SU-DHL-6 (cell line): ENCODE measurements at regions not wholly inside any gene's neighbourhood (a gene's known extent, or its start where the extent isn't known, plus 50 kb on each side); places are given as distances from the start of the nearest gene placed in this dataset.

Experiments
- CTCF ChIP-seq: fragments of 200-600 bp; sonication (generic); IDR thresholded peaks from one replicate; pipeline ENCODE4 v1.5.1; 2017; ENCODE audit warnings: antibody characterized with exemption, mild to moderate bottlenecking, low read length, moderate library complexity; ENCODE audit not compliant: insufficient read depth, poor library complexity, severe bottlenecking
- EZH2phosphoT487 ChIP-seq: fragments of 200-600 bp; sonication (generic), shearing (Covaris generic); conservative IDR thresholded peaks from 2 replicates; pipeline ENCODE4 v1.6.1; 2018; ENCODE audit warnings: mild to moderate bottlenecking, antibody characterized with exemption, low read length, moderate library complexity, mixed read lengths

DNA sequence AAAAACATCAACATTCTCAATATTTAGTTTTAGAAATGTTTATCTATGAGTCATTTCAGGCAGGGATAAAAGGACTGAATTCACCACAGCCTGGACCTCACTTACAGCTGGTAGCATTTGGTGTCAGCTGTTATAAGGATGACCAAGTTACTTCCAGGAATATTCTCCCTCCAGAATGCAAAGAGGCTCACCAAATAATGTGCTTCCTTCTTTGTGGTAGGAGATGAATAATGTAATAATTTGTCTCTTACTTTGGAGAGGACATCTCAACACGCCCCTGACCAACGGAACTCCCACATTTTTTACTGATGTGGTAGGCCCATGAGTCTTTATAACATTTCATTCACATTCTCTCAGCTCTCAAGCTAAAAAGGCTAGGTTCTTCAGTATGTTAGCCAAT is 825.9 kb upstream of the GRAMD2B start:
- TF ChIP-seq CTCF (no peak), EZH2phosphoT487 (no peak)
